ENCODE measurements at regions not wholly inside any gene's neighbourhood (a gene's known extent, or its start where the extent isn't known, plus 50 kb on each side); places are given as distances from the start of the nearest gene placed in this dataset.

GRCh38 chr18:45280481-45281276, 334.6 kb upstream of the SLC14A2 start:
- no peak for ATAC-seq
- no peak for DNase-seq
- H3K4me1 ChIP-seq = no peaks in the 10 kb centered on the region
- no peaks in the 10 kb centered on the region for H3K36me3 ChIP-seq
- peaks cover 2% of the 10 kb centered on the region for H3K9me3 ChIP-seq
- H3K27me3 ChIP-seq (ENCODE audit: low read depth) = no peaks in the 10 kb centered on the region
- H3K4me3 ChIP-seq = no peak overlapping the region
- intact Hi-C loops (cut with DNase I) = no loop called here
- TF ChIP-seq CTCF (IDR thresholded peaks at IDR 0.05) = no peak
- H3K27ac ChIP-seq = no peak overlapping the region

- no peaks in the 10 kb centered on the region for H3K36me3 ChIP-seq
- no peaks in the 10 kb centered on the region for H3K9me3 ChIP-seq
- DNase-seq = no peak
- intact Hi-C loops (cut with DNase I) = no loop called here
- TF ChIP-seq CTCF (IDR thresholded peaks at IDR 0.05) = no peak
- no peaks in the 10 kb centered on the region for H3K27me3 ChIP-seq (ENCODE audit: low read depth)
- H3K4me3 ChIP-seq = no peak overlapping the region
- H3K27ac ChIP-seq = no peak overlapping the region
- no peak for ATAC-seq
- no peaks in the 10 kb centered on the region for H3K4me1 ChIP-seq
Observed at GRCh38 chr18:45282101-45282812, 333.0 kb upstream of the SLC14A2 start.

- ATAC-seq (no peak), DNase-seq (no peak)
- intact Hi-C loops (cut with DNase I) = no loop called here
- Histone ChIP-seq H3K4me3 (no peak overlapping the region), H3K36me3 (no peaks in the 10 kb centered on the region), H3K9me3 (no peaks in the 10 kb centered on the region), H3K27me3 (ENCODE audit: low read depth) (no peaks in the 10 kb centered on the region), H3K27ac (no peak overlapping the region), H3K4me1 (no peaks in the 10 kb centered on the region)
- TF ChIP-seq CTCF (IDR thresholded peaks at IDR 0.05) = no peak
Observed at GRCh38 chr18:45284174-45284573, 331.1 kb upstream of the SLC14A2 start.

- H3K4me3 ChIP-seq = no peak overlapping the region
Observed at GRCh38 chr18:45284851-45285250, 330.4 kb upstream of the SLC14A2 start.

GRCh38 chr18:45285251-45285650, 330.0 kb upstream of the SLC14A2 start:
- Histone ChIP-seq H3K9me3 (no peaks in the 10 kb centered on the region), H3K27me3 (ENCODE audit: low read depth) (no peaks in the 10 kb centered on the region), H3K4me3 (no peak overlapping the region), H3K4me1 (no peaks in the 10 kb centered on the region), H3K36me3 (no peaks in the 10 kb centered on the region), H3K27ac (no peak overlapping the region)
- ATAC-seq (no peak), DNase-seq (no peak)
- no peak for TF ChIP-seq CTCF (IDR thresholded peaks at IDR 0.05)
- intact Hi-C loops (cut with DNase I) = no loop called here

More at GRCh38 chr18:45284851-45285250, 330.4 kb upstream of the SLC14A2 start:
- TF ChIP-seq CTCF (IDR thresholded peaks at IDR 0.05) = no peak
- Histone ChIP-seq H3K9me3 (no peaks in the 10 kb centered on the region), H3K27me3 (ENCODE audit: low read depth) (no peaks in the 10 kb centered on the region), H3K36me3 (no peaks in the 10 kb centered on the region), H3K27ac (no peak overlapping the region), H3K4me1 (no peaks in the 10 kb centered on the region)
- DNase-seq = no peak
- no peak for ATAC-seq
- intact Hi-C loops (cut with DNase I) = no loop called here
